Left ventricle myocardium inferior (tissue), 1 donor: ENCODE measurements at regions not wholly inside any gene's neighbourhood (a gene's known extent, or its start where the extent isn't known, plus 50 kb on each side); places are given as distances from the start of the nearest gene placed in this dataset.

Experiments
- DNase-seq: peaks from one replicate; pipeline ENCODE4 v3.0.0-alpha.2; 2020
- H3K27ac ChIP-seq: fragments of 200-600 bp; replicated peaks from 2 replicates; pipeline ENCODE4 v1.8.0; 2021
- H3K27me3 ChIP-seq: fragments of 200-600 bp; 2 replicates; pipeline ENCODE4 v1.8.0; 2021; ENCODE audit warnings: low read depth
- H3K36me3 ChIP-seq: fragments of 200-600 bp; 2 replicates; pipeline ENCODE4 v1.8.0; 2021
- H3K4me1 ChIP-seq: fragments of 200-600 bp; 2 replicates; pipeline ENCODE4 v1.8.0; 2021
- H3K4me3 ChIP-seq: fragments of 200-600 bp; 2 replicates; pipeline ENCODE4 v1.8.0; 2021; ENCODE audit warnings: mild to moderate bottlenecking, moderate library complexity
- H3K9me3 ChIP-seq: fragments of 200-600 bp; replicated peaks from 2 replicates; pipeline ENCODE4 v1.8.0; 2021
- intact Hi-C: fragments of 100-400 bp; cut with micrococcal nuclease; formaldehyde crosslinking; loops from one replicate; pipeline ENCODE4 v1.11.0; 2022
- TF ChIP-seq, protein P1 (sequence below): fragments of 200-600 bp; IDR thresholded peaks from 2 replicates; pipeline ENCODE4 v1.8.0; 2021; ENCODE audit warnings: antibody characterized with exemption, mild to moderate bottlenecking, borderline replicate concordance
- donor health status: DM: no; HTN: yes; CAD: no; lungs with severe emphysema.

DNA sequence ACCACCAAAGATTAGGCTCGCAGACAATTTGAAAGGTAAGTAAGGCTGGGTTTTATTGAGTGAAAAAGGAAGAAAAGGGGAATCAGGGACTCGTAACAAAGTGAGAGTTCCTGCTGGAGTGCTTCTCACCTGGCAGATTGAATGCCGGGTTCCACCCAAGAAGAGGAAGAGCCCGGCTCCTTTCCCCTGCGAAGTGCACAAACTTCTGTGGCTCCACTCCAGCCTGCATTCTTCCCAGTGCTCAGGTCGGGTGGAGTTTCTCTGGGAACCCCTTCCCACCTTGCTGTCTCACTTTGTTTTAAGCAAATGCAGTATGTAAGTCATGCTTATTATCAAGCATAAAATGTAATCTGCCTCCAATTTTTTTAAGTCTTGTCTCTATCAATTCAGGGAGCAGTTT lies 87.1 kb upstream of the TMEM106B start:
- Histone ChIP-seq H3K27ac (no peak overlapping the region), H3K4me3 (no peak overlapping the region), H3K27me3 (no peaks in the 10 kb centered on the region), H3K36me3 (no peaks in the 10 kb centered on the region), H3K9me3 (no peaks in the 10 kb centered on the region), H3K4me1 (no peaks in the 10 kb centered on the region)
- intact Hi-C loops: no loop called here
- TF ChIP-seq, protein P1, sequence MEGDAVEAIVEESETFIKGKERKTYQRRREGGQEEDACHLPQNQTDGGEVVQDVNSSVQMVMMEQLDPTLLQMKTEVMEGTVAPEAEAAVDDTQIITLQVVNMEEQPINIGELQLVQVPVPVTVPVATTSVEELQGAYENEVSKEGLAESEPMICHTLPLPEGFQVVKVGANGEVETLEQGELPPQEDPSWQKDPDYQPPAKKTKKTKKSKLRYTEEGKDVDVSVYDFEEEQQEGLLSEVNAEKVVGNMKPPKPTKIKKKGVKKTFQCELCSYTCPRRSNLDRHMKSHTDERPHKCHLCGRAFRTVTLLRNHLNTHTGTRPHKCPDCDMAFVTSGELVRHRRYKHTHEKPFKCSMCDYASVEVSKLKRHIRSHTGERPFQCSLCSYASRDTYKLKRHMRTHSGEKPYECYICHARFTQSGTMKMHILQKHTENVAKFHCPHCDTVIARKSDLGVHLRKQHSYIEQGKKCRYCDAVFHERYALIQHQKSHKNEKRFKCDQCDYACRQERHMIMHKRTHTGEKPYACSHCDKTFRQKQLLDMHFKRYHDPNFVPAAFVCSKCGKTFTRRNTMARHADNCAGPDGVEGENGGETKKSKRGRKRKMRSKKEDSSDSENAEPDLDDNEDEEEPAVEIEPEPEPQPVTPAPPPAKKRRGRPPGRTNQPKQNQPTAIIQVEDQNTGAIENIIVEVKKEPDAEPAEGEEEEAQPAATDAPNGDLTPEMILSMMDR: no peak
- no peak for DNase-seq

DNA sequence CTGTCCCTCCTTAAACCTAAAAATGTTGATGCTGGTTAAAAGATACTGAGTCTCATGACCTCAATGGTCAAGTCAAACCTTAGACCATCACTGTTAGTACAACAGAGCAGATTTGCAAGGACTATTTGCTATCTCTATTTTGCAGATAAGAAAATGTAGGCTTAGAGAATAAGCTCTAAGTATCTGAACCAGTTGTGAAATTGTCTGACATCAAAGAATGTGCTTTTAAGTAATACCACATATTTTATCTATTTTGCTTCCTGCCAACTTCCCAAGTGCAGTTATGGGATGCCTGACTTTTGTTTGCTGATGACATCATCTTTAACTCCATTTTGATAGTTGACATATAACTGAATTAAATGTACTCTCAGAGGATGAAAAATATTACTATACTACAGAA lies 83.6 kb upstream of the TMEM106B start:
- Histone ChIP-seq H3K4me1 (no peaks in the 10 kb centered on the region), H3K36me3 (no peaks in the 10 kb centered on the region), H3K27me3 (no peaks in the 10 kb centered on the region), H3K9me3 (peaks cover 2% of the 10 kb centered on the region), H3K27ac (no peak overlapping the region), H3K4me3 (no peak overlapping the region)
- intact Hi-C loops: no loop called here
- no peak for DNase-seq
- TF ChIP-seq, protein P1: no peak

- Histone ChIP-seq H3K27me3 (no peaks in the 10 kb centered on the region), H3K4me1 (no peaks in the 10 kb centered on the region), H3K4me3 (no peak overlapping the region), H3K36me3 (no peaks in the 10 kb centered on the region), H3K9me3 (peaks cover 6% of the 10 kb centered on the region), H3K27ac (no peak overlapping the region)
- TF ChIP-seq, protein P1: no peak
- no peak for DNase-seq
- intact Hi-C loops: no loop called here
Measured at GRCh38 chr7:12130609-12131008, 80.5 kb upstream of the TMEM106B start.

GRCh38 chr7:12131122-12131521 lies 80.0 kb upstream of the TMEM106B start:
- Histone ChIP-seq H3K36me3 (no peaks in the 10 kb centered on the region), H3K4me3 (no peak overlapping the region), H3K27me3 (no peaks in the 10 kb centered on the region), H3K4me1 (no peaks in the 10 kb centered on the region), H3K9me3 (peaks cover 6% of the 10 kb centered on the region), H3K27ac (no peak overlapping the region)
- intact Hi-C loops: no loop called here
- TF ChIP-seq, protein P1: no peak
- no peak for DNase-seq

DNA sequence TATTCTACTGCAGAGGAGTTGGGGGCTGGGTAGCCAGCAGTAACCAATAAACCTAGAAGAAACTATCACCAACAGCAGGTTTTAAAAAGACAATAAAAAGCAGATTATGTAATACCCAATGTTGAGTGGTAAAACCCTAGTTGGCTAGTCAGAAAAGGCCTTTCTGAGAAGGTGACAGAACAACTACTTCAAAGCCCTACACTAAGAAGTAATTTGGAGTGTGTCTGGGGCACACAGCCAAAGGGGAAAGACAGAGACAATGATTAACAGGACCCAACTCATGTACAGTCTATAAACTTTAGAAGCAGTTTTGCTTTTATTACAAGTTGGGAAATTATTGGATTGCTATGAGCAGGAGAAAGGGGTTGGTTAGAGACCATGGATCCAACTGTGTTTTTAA lies 77.2 kb upstream of the TMEM106B start:
- peaks cover 6% of the 10 kb centered on the region for H3K9me3 ChIP-seq
- H3K27ac ChIP-seq: no peak overlapping the region
- intact Hi-C loops: no loop called here
- H3K4me1 ChIP-seq: no peaks in the 10 kb centered on the region
- no peak for DNase-seq
- TF ChIP-seq, protein P1: no peak
- no peaks in the 10 kb centered on the region for H3K36me3 ChIP-seq
- H3K4me3 ChIP-seq: no peak overlapping the region
- no peaks in the 10 kb centered on the region for H3K27me3 ChIP-seq

DNA sequence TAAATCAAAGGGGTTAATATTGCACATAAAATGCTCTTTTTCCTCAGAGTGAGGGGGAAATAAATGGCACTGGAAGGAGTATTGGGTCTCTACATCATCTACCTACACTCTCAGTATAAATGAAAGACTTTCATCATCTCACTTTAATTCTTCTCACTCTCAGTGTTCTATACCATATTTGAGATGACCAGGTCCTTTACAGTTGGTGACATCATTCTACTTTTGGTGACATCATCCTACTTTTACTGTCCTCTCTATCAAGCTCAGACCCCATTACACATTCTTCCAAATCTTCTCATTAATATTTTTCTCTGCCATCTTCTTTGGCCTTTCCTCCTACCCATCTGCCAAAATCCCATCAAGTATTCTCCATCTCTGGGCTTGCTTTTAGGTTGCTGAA lies 74.6 kb upstream of the TMEM106B start:
- H3K4me3 ChIP-seq: no peak overlapping the region
- no peak for DNase-seq
- TF ChIP-seq, protein P1: no peak
- H3K9me3 ChIP-seq: peaks cover 6% of the 10 kb centered on the region
- no peak overlapping the region for H3K27ac ChIP-seq
- H3K27me3 ChIP-seq: no peaks in the 10 kb centered on the region
- no peaks in the 10 kb centered on the region for H3K36me3 ChIP-seq
- intact Hi-C loops: no loop called here
- H3K4me1 ChIP-seq: no peaks in the 10 kb centered on the region
